Osteoblast (primary cell): ENCODE measurements at regions not wholly inside any gene's neighbourhood (a gene's known extent, or its start where the extent isn't known, plus 50 kb on each side); places are given as distances from the start of the nearest gene placed in this dataset.

Source experiments
- DNase-seq: peaks from one replicate; pipeline ENCODE4 v3.0.0; 2011; ENCODE audit warnings: low spot score, mixed read lengths; ENCODE audit not compliant: insufficient read length; ENCODE audit errors: missing footprints
- H2AFZ ChIP-seq: 2 replicates; pipeline ENCODE4 v1.6.0; 2011; ENCODE audit warnings: mild to moderate bottlenecking, low read length
- H3K27ac ChIP-seq: 2 replicates; pipeline ENCODE4 v1.5.1; 2011; ENCODE audit warnings: mild to moderate bottlenecking, low read depth, low read length, moderate library complexity
- H3K27me3 ChIP-seq: 2 replicates; pipeline ENCODE4 v1.6.0; 2012; ENCODE audit warnings: mild to moderate bottlenecking, control low read depth, inconsistent platforms, low read length, moderate library complexity; ENCODE audit not compliant: insufficient read depth
- H3K36me3 ChIP-seq: 2 replicates; pipeline ENCODE4 v1.5.1; 2011; ENCODE audit warnings: mild to moderate bottlenecking, low read length, control low read depth, moderate library complexity; ENCODE audit not compliant: insufficient read depth
- H3K4me1 ChIP-seq: 2 replicates; pipeline ENCODE4 v1.5.1; 2011; ENCODE audit warnings: mild to moderate bottlenecking, low read length, control low read depth, moderate library complexity; ENCODE audit not compliant: insufficient read depth
- H3K4me2 ChIP-seq: 2 replicates; pipeline ENCODE4 v1.6.0; 2011; ENCODE audit warnings: mild to moderate bottlenecking, low read length; ENCODE audit not compliant: insufficient read depth
- H3K4me3 ChIP-seq: fragments of 200-600 bp; sonication (generic); 3 replicates; pipeline ENCODE4 v1.5.1; 2012; ENCODE audit warnings: mild to moderate bottlenecking, low read length, inconsistent platforms; ENCODE audit not compliant: insufficient read depth
- H3K79me2 ChIP-seq: 2 replicates; pipeline ENCODE4 v1.6.0; 2012; ENCODE audit warnings: mild to moderate bottlenecking, low read length, control low read depth, inconsistent platforms; ENCODE audit not compliant: insufficient read depth
- H3K9me3 ChIP-seq: 2 replicates; pipeline ENCODE4 v1.5.1; 2011; ENCODE audit warnings: low read depth, low read length, control low read depth
- H4K20me1 ChIP-seq: 2 replicates; pipeline ENCODE4 v1.6.0; 2012; ENCODE audit warnings: mild to moderate bottlenecking, low read length, control low read depth; ENCODE audit not compliant: insufficient read depth
- CTCF ChIP-seq: IDR thresholded peaks from 2 replicates; pipeline ENCODE4 v1.5.1; 2011; ENCODE audit warnings: mild to moderate bottlenecking, low read depth, low read length, moderate library complexity; ENCODE audit errors: extremely low read depth

- Histone ChIP-seq H3K4me1 (no peaks in the 10 kb centered on the region), H4K20me1 (no peaks in the 10 kb centered on the region), H3K9me3 (no peaks in the 10 kb centered on the region), H2AFZ (no peak overlapping the region), H3K79me2 (no peaks in the 10 kb centered on the region), H3K4me2 (no peak overlapping the region), H3K27ac (no peak overlapping the region), H3K27me3 (peaks cover 5% of the 10 kb centered on the region), H3K36me3 (no peaks in the 10 kb centered on the region), H3K4me3 (no peak overlapping the region)
- no peak for TF ChIP-seq CTCF
- no peak for DNase-seq
Measured at GRCh38 chr20:43803276-43803675, 76.5 kb upstream of the GTSF1L start.

GRCh38 chr20:43800186-43800585 lies 73.4 kb upstream of the GTSF1L start:
- Histone ChIP-seq H3K4me1 (no peaks in the 10 kb centered on the region), H3K27ac (no peak overlapping the region), H3K9me3 (no peaks in the 10 kb centered on the region), H3K79me2 (no peaks in the 10 kb centered on the region), H4K20me1 (no peaks in the 10 kb centered on the region), H3K27me3 (peaks cover 12% of the 10 kb centered on the region), H2AFZ (no peak overlapping the region), H3K4me3 (no peak overlapping the region), H3K4me2 (no peak overlapping the region), H3K36me3 (no peaks in the 10 kb centered on the region)
- no peak for TF ChIP-seq CTCF
- no peak for DNase-seq

- Histone ChIP-seq H3K9me3 (no peaks in the 10 kb centered on the region), H3K27ac (no peak overlapping the region), H3K27me3 (peaks cover 12% of the 10 kb centered on the region), H2AFZ (no peak overlapping the region), H3K36me3 (no peaks in the 10 kb centered on the region), H3K4me1 (no peaks in the 10 kb centered on the region), H3K4me2 (no peak overlapping the region), H4K20me1 (no peaks in the 10 kb centered on the region), H3K4me3 (no peak overlapping the region), H3K79me2 (no peaks in the 10 kb centered on the region)
- no peak for DNase-seq
- no peak for TF ChIP-seq CTCF
Measured at GRCh38 chr20:43799741-43800140, 72.9 kb upstream of the GTSF1L start.

GRCh38 chr20:43799150-43799711 lies 72.4 kb upstream of the GTSF1L start:
- H3K79me2 ChIP-seq, result no peaks in the 10 kb centered on the region
- H3K4me3 ChIP-seq, result no peak overlapping the region
- no peak overlapping the region for H3K27ac ChIP-seq
- no peaks in the 10 kb centered on the region for H3K4me1 ChIP-seq
- DNase-seq, result no peak
- no peaks in the 10 kb centered on the region for H3K36me3 ChIP-seq
- H4K20me1 ChIP-seq, result no peaks in the 10 kb centered on the region
- peaks cover 12% of the 10 kb centered on the region for H3K27me3 ChIP-seq
- no peak for TF ChIP-seq CTCF
- no peak overlapping the region for H3K4me2 ChIP-seq
- no peaks in the 10 kb centered on the region for H3K9me3 ChIP-seq
- no peak overlapping the region for H2AFZ ChIP-seq
